WTC11 (cell line): ENCODE measurements at regions not wholly inside any gene's neighbourhood (a gene's known extent, or its start where the extent isn't known, plus 50 kb on each side); places are given as distances from the start of the nearest gene placed in this dataset.

Experiments used
- ATAC-seq: fragments of 200-7000 bp; cut with Tn5 transposase; 2 replicates; pipeline ENCODE4 v1.10.0; 2021; ENCODE audit warnings: mild to moderate bottlenecking, moderate library complexity
- CTCF ChIA-PET: fragments of 300-600 bp; sonication (Branson Sonifier 250); formaldehyde crosslinking; loops from one replicate; lab custom pipeline; 2021; ENCODE audit warnings: antibody characterized with exemption; lab: Charles Lee
- POLR2A ChIA-PET: fragments of 350-600 bp; sonication (Branson Sonifier 250); formaldehyde crosslinking; loops from one replicate; lab custom pipeline; 2021; ENCODE audit warnings: antibody characterized with exemption; lab: Charles Lee
- DNase-seq: peaks from one replicate; pipeline ENCODE4 v3.0.0; 2021; ENCODE audit warnings: low spot score
- H3K27ac Mint-ChIP-seq: 2 replicates; pipeline ENCODE4 v1.8.0; 2021; ENCODE audit warnings: mixed read lengths
- H3K27me3 Mint-ChIP-seq: 2 replicates; pipeline ENCODE4 v1.8.0; 2021; ENCODE audit warnings: low read depth, mild to moderate bottlenecking, moderate library complexity, mixed read lengths
- H3K36me3 Mint-ChIP-seq: 2 replicates; pipeline ENCODE4 v1.8.0; 2021; ENCODE audit warnings: mixed read lengths
- H3K4me1 Mint-ChIP-seq: 2 replicates; pipeline ENCODE4 v1.8.0; 2022; ENCODE audit warnings: mixed read lengths
- H3K4me3 Mint-ChIP-seq: 2 replicates; pipeline ENCODE4 v1.8.0; 2021; ENCODE audit warnings: mild to moderate bottlenecking, moderate library complexity, mixed read lengths
- H3K9me3 Mint-ChIP-seq: 2 replicates; pipeline ENCODE4 v1.8.0; 2021; ENCODE audit warnings: mixed read lengths
- ATF1 ChIP-seq: sonication (generic); formaldehyde crosslinking; IDR thresholded peaks from 2 replicates; pipeline ENCODE4 v1.8.1; 2023; ENCODE audit warnings: mild to moderate bottlenecking, moderate library complexity, missing genetic modification reagents
- CTCF ChIP-seq: fragments of 200-600 bp; IDR thresholded peaks from 2 replicates; pipeline ENCODE4 v1.8.0; 2022; ENCODE audit warnings: antibody characterized with exemption
- ERG ChIP-seq: fragments of 250-450 bp; sonication (Bioruptor Pico); IDR thresholded peaks from 2 replicates; pipeline ENCODE4 v1.8.0; 2021; ENCODE audit warnings: mild to moderate bottlenecking
- ETV6 ChIP-seq: sonication (generic); formaldehyde crosslinking; IDR thresholded peaks from 2 replicates; pipeline ENCODE4 v1.8.1; 2022; ENCODE audit warnings: mild to moderate bottlenecking, missing genetic modification reagents
- FOXJ3 ChIP-seq: sonication (generic); formaldehyde crosslinking; IDR thresholded peaks from 2 replicates; pipeline ENCODE4 v1.9.0; 2021; ENCODE audit warnings: missing genetic modification reagents, mild to moderate bottlenecking, borderline replicate concordance
- HMGXB4 ChIP-seq: sonication (generic); formaldehyde crosslinking; IDR thresholded peaks from 2 replicates; pipeline ENCODE4 v1.8.1; 2023; ENCODE audit warnings: mild to moderate bottlenecking, moderate library complexity, missing genetic modification reagents
- KAT7 ChIP-seq: sonication (generic); formaldehyde crosslinking; IDR thresholded peaks from 2 replicates; pipeline ENCODE4 v1.8.1; 2023; ENCODE audit warnings: missing genetic modification reagents, mild to moderate bottlenecking, borderline replicate concordance
- STAT6 ChIP-seq: sonication (generic); formaldehyde crosslinking; conservative IDR thresholded peaks from 2 replicates; pipeline ENCODE4 v1.8.1; 2023; ENCODE audit warnings: mild to moderate bottlenecking, low read depth, missing genetic modification reagents, moderate library complexity
- TCF7 ChIP-seq: sonication (generic); formaldehyde crosslinking; IDR thresholded peaks from 2 replicates; pipeline ENCODE4 v1.8.0; 2022; ENCODE audit warnings: mild to moderate bottlenecking, low read depth, missing genetic modification reagents, moderate library complexity
- TEAD1 ChIP-seq: sonication (generic); formaldehyde crosslinking; IDR thresholded peaks from 2 replicates; pipeline ENCODE4 v1.8.0; 2022; ENCODE audit warnings: mild to moderate bottlenecking, missing genetic modification reagents
- TEAD4 ChIP-seq: sonication (generic); formaldehyde crosslinking; IDR thresholded peaks from 2 replicates; pipeline ENCODE4 v1.8.0; 2022; ENCODE audit warnings: mild to moderate bottlenecking, missing genetic modification reagents
- ZNF121 ChIP-seq: sonication (generic); formaldehyde crosslinking; IDR thresholded peaks from 2 replicates; pipeline ENCODE4 v1.8.0; 2023; ENCODE audit warnings: missing genetic modification reagents
- ZNF138 ChIP-seq: sonication (generic); formaldehyde crosslinking; conservative IDR thresholded peaks from 2 replicates; pipeline ENCODE4 v1.8.1; 2022; ENCODE audit warnings: mild to moderate bottlenecking, moderate library complexity, missing genetic modification reagents
- ZNF219 ChIP-seq: sonication (generic); formaldehyde crosslinking; IDR thresholded peaks from 2 replicates; pipeline ENCODE4 v1.8.0; 2023; ENCODE audit warnings: missing genetic modification reagents, mild to moderate bottlenecking, borderline replicate concordance
- ZNF232 ChIP-seq: sonication (generic); formaldehyde crosslinking; IDR thresholded peaks from 2 replicates; pipeline ENCODE4 v1.8.0; 2022; ENCODE audit warnings: mild to moderate bottlenecking, missing genetic modification reagents
- ZNF396 ChIP-seq: fragments of 250-450 bp; sonication (Bioruptor Pico); IDR thresholded peaks from 2 replicates; pipeline ENCODE4 v1.8.0; 2021; ENCODE audit warnings: mild to moderate bottlenecking, moderate library complexity, borderline replicate concordance
- ZNF416 ChIP-seq: fragments of 250-450 bp; sonication (Bioruptor Pico); IDR thresholded peaks from 2 replicates; pipeline ENCODE4 v1.9.0; 2021; ENCODE audit warnings: mild to moderate bottlenecking, inconsistent platforms
- ZNF423 ChIP-seq: fragments of 250-450 bp; sonication (Bioruptor Pico); IDR thresholded peaks from 2 replicates; pipeline ENCODE4 v2.1.2; 2022; ENCODE audit warnings: mild to moderate bottlenecking, moderate library complexity
- TF ChIP-seq, protein P1 (sequence below): sonication (generic); formaldehyde crosslinking; IDR thresholded peaks from 2 replicates; pipeline ENCODE4 v1.8.0; 2022; ENCODE audit warnings: missing genetic modification reagents
- TF ChIP-seq, protein P2 (sequence below): fragments of 250-450 bp; sonication (Bioruptor Pico); IDR thresholded peaks from 2 replicates; pipeline ENCODE4 v1.9.0; 2021; ENCODE audit warnings: mild to moderate bottlenecking

- Mint-ChIP-seq H3K36me3 (no peaks in the 10 kb centered on the region), H3K27me3 (no peaks in the 10 kb centered on the region), H3K9me3 (peaks cover 3% of the 10 kb centered on the region), H3K27ac (no peak overlapping the region), H3K4me3 (no peak overlapping the region), H3K4me1 (peaks cover 15% of the 10 kb centered on the region)
- CTCF ChIA-PET: no interaction called here
- no peak for TF ChIP-seq ZNF219
- TF ChIP-seq ZNF121: no peak
- DNase-seq (no peak), ATAC-seq (no peak)
- POLR2A ChIA-PET: no interaction called here
These were observed 197.7 kb downstream of the PLK2 start for GRCh38 chr5:58262226-58262625.

GRCh38 chr5:58261605-58262004 lies 198.3 kb downstream of the PLK2 start:
- TF ChIP-seq TEAD1: no peak
- DNase-seq: no peak
- ATAC-seq: no peak

DNA sequence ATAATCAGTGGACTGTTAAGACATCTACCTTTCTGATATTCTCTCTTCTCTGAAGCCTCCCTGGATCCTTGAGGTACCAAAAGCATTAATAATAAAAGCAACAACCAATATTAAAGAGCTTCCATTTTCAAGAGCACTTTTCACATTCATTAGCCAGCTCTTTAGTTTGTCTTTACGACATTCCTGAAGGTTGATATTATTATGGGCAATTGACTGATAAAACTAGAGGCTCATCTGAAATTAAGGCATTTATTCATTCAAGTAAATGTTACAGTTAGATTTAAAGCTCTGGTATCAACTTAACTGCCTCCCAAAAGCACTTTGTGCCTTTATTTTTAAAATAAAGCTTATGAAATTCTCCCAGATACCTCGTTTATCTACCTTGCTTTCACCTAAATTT lies 199.6 kb downstream of the PLK2 start:
- ChIA-PET POLR2A (no interaction called here), CTCF (interaction anchor here (1.5 kb wide), 1 partner anchor 199 kb away, joined by 5 read pairs; the partner anchor contains the start of gene PLK2)
- Mint-ChIP-seq H3K36me3 (no peaks in the 10 kb centered on the region), H3K9me3 (peaks cover 4% of the 10 kb centered on the region), H3K27me3 (no peaks in the 10 kb centered on the region), H3K4me1 (peaks cover 12% of the 10 kb centered on the region), H3K4me3 (no peak overlapping the region), H3K27ac (no peak overlapping the region)
- no peak for ATAC-seq
- no peak for DNase-seq
- TF ChIP-seq ZNF416 (no peak), ATF1 (CRISPR knock-in tag) (no peak), TCF7 (CRISPR knock-in tag) (no peak), STAT6 (no peak), ERG (no peak), KAT7 (no peak), HMGXB4 (CRISPR knock-in tag) (no peak), ETV6 (CRISPR knock-in tag) (no peak), ZNF232 (no peak), ZNF138 (CRISPR knock-in tag) (no peak), ZNF396 (CRISPR knock-in tag) (no peak), CTCF (no peak), ZNF423 (CRISPR knock-in tag) (no peak), FOXJ3 (CRISPR knock-in tag) (no peak), TEAD4 (CRISPR knock-in tag) (no peak)
- TF ChIP-seq, protein P1, sequence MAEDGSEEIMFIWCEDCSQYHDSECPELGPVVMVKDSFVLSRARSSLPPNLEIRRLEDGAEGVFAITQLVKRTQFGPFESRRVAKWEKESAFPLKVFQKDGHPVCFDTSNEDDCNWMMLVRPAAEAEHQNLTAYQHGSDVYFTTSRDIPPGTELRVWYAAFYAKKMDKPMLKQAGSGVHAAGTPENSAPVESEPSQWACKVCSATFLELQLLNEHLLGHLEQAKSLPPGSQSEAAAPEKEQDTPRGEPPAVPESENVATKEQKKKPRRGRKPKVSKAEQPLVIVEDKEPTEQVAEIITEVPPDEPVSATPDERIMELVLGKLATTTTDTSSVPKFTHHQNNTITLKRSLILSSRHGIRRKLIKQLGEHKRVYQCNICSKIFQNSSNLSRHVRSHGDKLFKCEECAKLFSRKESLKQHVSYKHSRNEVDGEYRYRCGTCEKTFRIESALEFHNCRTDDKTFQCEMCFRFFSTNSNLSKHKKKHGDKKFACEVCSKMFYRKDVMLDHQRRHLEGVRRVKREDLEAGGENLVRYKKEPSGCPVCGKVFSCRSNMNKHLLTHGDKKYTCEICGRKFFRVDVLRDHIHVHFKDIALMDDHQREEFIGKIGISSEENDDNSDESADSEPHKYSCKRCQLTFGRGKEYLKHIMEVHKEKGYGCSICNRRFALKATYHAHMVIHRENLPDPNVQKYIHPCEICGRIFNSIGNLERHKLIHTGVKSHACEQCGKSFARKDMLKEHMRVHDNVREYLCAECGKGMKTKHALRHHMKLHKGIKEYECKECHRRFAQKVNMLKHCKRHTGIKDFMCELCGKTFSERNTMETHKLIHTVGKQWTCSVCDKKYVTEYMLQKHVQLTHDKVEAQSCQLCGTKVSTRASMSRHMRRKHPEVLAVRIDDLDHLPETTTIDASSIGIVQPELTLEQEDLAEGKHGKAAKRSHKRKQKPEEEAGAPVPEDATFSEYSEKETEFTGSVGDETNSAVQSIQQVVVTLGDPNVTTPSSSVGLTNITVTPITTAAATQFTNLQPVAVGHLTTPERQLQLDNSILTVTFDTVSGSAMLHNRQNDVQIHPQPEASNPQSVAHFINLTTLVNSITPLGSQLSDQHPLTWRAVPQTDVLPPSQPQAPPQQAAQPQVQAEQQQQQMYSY (CRISPR knock-in tag): no peak
- TF ChIP-seq, protein P2, sequence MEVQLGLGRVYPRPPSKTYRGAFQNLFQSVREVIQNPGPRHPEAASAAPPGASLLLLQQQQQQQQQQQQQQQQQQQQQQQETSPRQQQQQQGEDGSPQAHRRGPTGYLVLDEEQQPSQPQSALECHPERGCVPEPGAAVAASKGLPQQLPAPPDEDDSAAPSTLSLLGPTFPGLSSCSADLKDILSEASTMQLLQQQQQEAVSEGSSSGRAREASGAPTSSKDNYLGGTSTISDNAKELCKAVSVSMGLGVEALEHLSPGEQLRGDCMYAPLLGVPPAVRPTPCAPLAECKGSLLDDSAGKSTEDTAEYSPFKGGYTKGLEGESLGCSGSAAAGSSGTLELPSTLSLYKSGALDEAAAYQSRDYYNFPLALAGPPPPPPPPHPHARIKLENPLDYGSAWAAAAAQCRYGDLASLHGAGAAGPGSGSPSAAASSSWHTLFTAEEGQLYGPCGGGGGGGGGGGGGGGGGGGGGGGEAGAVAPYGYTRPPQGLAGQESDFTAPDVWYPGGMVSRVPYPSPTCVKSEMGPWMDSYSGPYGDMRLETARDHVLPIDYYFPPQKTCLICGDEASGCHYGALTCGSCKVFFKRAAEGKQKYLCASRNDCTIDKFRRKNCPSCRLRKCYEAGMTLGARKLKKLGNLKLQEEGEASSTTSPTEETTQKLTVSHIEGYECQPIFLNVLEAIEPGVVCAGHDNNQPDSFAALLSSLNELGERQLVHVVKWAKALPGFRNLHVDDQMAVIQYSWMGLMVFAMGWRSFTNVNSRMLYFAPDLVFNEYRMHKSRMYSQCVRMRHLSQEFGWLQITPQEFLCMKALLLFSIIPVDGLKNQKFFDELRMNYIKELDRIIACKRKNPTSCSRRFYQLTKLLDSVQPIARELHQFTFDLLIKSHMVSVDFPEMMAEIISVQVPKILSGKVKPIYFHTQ (CRISPR knock-in tag): no peak

More at GRCh38 chr5:58261605-58262004, 198.3 kb downstream of the PLK2 start:
- ChIA-PET POLR2A (no interaction called here), CTCF (no interaction called here)
- H3K36me3 Mint-ChIP-seq: no peaks in the 10 kb centered on the region
- no peaks in the 10 kb centered on the region for H3K27me3 Mint-ChIP-seq
- peaks cover 15% of the 10 kb centered on the region for H3K4me1 Mint-ChIP-seq
- peaks cover 3% of the 10 kb centered on the region for H3K9me3 Mint-ChIP-seq
- H3K4me3 Mint-ChIP-seq: no peak overlapping the region
- H3K27ac Mint-ChIP-seq: no peak overlapping the region
